ENCODE measurements at regions not wholly inside any gene's neighbourhood (a gene's known extent, or its start where the extent isn't known, plus 50 kb on each side); places are given as distances from the start of the nearest gene placed in this dataset.
A peak's percentile ranks its signal among the peaks of the same experiment; 100 is the strongest.
"Not testable (repeated sequence)": the region's sequence is repeated elsewhere in the genome, so short reads cannot be mapped to it uniquely, and the experiment has no call there.

GRCh38 chr6:167470836-167471547 is 146.1 kb downstream of the TTLL2 start:
- DNase-seq = no peak

- no peak for DNase-seq
Observed at GRCh38 chr6:167471548-167471930, 146.7 kb downstream of the TTLL2 start.

- no peak for DNase-seq
Observed at GRCh38 chr6:167472148-167472547, 147.3 kb downstream of the TTLL2 start.

GRCh38 chr6:167472880-167473279 is 148.0 kb downstream of the TTLL2 start:
- DNase-seq = no peak

GRCh38 chr6:167474171-167474570 is 149.3 kb downstream of the TTLL2 start:
- DNase-seq = no peak

GRCh38 chr6:167474725-167475124 is 149.8 kb downstream of the TTLL2 start:
- no peak for DNase-seq

- no peak for DNase-seq
Observed at GRCh38 chr6:167475947-167476346, 151.1 kb downstream of the TTLL2 start.

GRCh38 chr6:167476844-167477595 is 152.1 kb downstream of the TTLL2 start:
- DNase-seq = no peak

- no peak for DNase-seq
Observed at GRCh38 chr6:167477688-167478087, 152.8 kb downstream of the TTLL2 start.

GRCh38 chr6:167479301-167479700 is 154.4 kb downstream of the TTLL2 start:
- no peak for DNase-seq

GRCh38 chr6:167479901-167480648 is 155.2 kb downstream of the TTLL2 start:
- no peak for DNase-seq

- no peak for DNase-seq
Observed at GRCh38 chr6:167481307-167481926, 156.5 kb downstream of the TTLL2 start.

GRCh38 chr6:167482801-167483200 is 157.9 kb downstream of the TTLL2 start:
- DNase-seq = not testable (repeated sequence)

- peak in 1 of 2 donors; percentile 7 for DNase-seq
Observed at GRCh38 chr6:167485186-167485978, 160.5 kb downstream of the TTLL2 start.

- DNase-seq = no peak
Observed at GRCh38 chr6:167487749-167488664, 163.1 kb downstream of the TTLL2 start.

GRCh38 chr6:167491438-167492099 is 166.7 kb downstream of the TTLL2 start:
- DNase-seq = no peak

- no peak for DNase-seq
Observed at GRCh38 chr6:167492100-167492449, 167.2 kb downstream of the TTLL2 start.

- no peak for DNase-seq
Observed at GRCh38 chr6:167493310-167493709, 168.4 kb downstream of the TTLL2 start.

GRCh38 chr6:167493976-167494697 is 169.3 kb downstream of the TTLL2 start:
- no peak for DNase-seq
